ENCODE measurements at regions not wholly inside any gene's neighbourhood (a gene's known extent, or its start where the extent isn't known, plus 50 kb on each side); places are given as distances from the start of the nearest gene placed in this dataset.

- no peak for DNase-seq (ENCODE audit: extremely low read depth in 1 of 2, low read depth in 1 of 2)
Measured at GRCh38 chr10:78953113-78953798, 115.5 kb upstream of the ZMIZ1 start.

GRCh38 chr10:78953799-78954297, 114.9 kb upstream of the ZMIZ1 start:
- DNase-seq (ENCODE audit: extremely low read depth in 1 of 2, low read depth in 1 of 2): no peak

GRCh38 chr10:78954689-78955088, 114.1 kb upstream of the ZMIZ1 start:
- no peak for DNase-seq (ENCODE audit: extremely low read depth in 1 of 2, low read depth in 1 of 2)

DNA sequence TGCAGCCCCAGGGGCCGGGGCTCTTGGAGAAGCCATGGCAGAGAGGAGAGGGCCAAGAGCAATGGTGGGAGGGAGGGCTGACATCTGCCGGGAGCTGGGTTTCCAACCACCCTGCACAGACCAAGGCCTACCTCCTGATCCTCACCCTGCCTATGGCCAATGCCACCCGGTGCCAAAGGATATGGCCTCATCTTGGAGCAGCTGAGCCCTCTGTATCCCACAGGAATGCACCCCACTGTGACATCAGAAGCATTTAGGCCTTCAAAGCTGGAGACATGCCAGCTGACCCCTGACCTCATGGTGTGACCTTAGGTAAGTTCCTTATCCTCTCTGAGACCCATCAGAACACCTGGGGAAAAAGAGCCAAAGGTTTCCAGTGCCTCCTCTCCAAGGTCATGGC, 113.6 kb upstream of the ZMIZ1 start:
- DNase-seq (ENCODE audit: extremely low read depth in 1 of 2, low read depth in 1 of 2): no peak

DNA sequence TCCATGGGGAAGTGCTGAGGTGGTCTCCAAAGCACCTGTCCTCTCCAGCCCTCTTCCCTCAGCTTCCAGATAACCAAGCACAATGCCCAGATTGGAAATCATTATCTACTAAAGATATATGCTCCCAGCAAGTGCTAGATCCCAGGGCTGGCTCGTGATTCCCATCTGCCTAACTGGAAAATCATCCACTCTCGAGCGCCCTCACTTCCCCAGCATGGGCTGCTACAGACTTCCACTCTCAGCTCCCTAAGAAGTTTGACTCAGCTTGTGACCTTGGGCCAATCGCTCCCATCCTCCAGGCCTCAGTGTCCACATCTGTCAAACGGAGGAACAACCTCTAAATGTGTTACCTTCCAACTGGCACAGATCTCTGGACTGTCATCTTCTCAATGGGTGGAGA, 112.4 kb upstream of the ZMIZ1 start:
- no peak for DNase-seq (ENCODE audit: extremely low read depth in 1 of 2, low read depth in 1 of 2)

GRCh38 chr10:78957471-78958039, 111.2 kb upstream of the ZMIZ1 start:
- DNase-seq (ENCODE audit: extremely low read depth in 1 of 2, low read depth in 1 of 2): no peak

GRCh38 chr10:78959217-78959923, 109.4 kb upstream of the ZMIZ1 start:
- DNase-seq (ENCODE audit: extremely low read depth in 1 of 2, low read depth in 1 of 2): no peak

GRCh38 chr10:78959924-78960285, 108.9 kb upstream of the ZMIZ1 start:
- no peak for DNase-seq (ENCODE audit: extremely low read depth in 1 of 2, low read depth in 1 of 2)

- no peak for DNase-seq (ENCODE audit: extremely low read depth in 1 of 2, low read depth in 1 of 2)
Measured at GRCh38 chr10:78960316-78960800, 108.4 kb upstream of the ZMIZ1 start.

DNA sequence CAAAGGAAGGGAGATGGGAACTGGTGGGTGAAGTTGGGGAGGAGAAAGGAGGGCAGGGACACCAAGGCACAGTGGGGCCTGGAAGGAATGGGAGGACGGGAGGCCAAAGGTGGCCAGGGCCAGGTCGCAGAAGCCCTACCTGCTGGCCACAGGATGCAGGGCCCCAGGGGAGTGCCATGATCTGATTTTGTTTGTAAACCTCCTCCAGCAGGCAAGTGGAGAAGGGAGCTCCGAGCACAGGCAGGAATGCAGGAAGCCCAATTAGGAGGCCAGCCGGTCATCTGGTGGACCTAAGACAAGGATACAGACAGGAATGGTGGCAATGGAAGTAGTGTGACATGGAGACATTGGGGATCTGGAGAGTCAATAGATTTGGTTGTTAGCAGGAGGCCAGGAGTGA, 107.0 kb upstream of the ZMIZ1 start:
- no peak for DNase-seq (ENCODE audit: extremely low read depth in 1 of 2, low read depth in 1 of 2)

DNA sequence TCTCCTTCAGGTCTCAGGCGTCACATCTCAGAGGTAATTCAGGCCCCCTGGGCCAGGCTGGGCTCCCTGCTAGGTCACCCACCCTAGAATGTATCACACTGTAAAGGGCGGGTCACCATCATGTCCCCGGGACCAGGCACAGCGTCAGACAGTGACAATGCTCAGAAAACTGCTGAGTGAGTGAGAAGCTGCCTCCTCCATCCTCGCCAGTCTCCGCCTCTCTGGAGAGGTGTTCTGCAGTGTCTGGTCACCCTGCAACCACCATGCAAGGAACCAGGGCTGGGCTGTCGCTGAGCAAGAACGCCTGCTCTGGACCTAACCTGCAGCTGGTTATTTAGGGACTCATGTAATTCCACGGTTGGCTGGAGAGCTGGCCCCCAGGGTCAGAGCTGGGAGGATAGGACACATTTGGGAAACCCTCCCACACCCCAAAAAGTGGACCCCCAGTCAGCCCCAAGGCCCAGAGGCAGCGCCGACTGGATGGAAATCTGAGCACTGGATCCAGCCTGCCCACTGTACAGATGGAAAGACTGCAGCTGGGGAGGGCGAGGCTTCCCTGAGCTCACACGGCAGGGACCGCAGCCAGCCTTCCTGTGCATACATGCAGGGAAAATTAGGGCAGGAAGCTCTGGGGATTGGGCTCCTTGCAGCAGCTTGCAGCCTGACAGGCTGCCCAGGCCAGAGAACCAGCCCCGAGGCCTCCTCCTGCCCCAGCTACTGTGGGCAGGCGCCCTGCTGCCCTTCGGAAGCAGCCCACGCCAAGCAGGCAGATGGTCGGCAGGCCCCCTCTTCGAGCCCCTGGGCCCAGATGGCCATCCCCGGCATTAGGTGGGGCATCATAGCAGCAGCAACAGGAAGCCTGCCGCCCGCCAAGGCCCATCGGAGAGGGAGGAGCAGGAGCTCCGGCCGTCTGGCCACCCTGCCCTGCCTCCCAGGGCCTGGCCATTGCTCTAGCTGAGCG, 105.4 kb upstream of the ZMIZ1 start:
- no peak for DNase-seq (ENCODE audit: extremely low read depth in 1 of 2, low read depth in 1 of 2)

- DNase-seq (ENCODE audit: extremely low read depth in 1 of 2, low read depth in 1 of 2): no peak
Measured at GRCh38 chr10:78964274-78964951, 104.4 kb upstream of the ZMIZ1 start.

- DNase-seq (ENCODE audit: extremely low read depth in 1 of 2, low read depth in 1 of 2): no peak
Measured at GRCh38 chr10:78964952-78965633, 103.7 kb upstream of the ZMIZ1 start.

DNA sequence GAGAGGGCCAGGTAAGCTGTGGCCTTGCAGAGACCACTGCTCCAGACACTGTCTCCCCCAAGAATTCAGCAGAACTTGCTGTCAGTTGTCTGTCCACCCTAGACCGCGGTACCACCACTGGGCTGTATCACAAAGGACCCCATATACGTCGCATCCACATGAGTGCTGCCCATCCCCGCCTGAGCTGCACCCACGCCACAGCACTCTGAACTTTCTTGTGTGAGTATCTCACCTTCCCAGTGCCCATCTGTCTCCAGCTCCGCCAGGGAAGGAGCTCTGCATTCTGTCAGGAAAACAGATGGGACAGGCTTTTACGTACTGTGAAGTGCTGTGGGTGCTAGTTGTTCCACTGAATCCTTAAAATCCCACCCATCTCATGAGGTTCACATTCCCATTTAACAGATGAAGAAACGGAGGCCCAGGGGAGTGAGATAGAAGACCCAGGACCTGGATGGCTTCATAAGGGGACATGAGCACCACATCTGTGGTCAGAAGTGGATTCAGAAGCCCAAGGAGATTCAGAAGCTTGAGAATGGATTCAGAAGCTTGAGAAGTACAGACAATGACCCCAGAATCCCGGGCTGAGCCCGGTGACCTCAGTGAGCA, 102.5 kb upstream of the ZMIZ1 start:
- DNase-seq (ENCODE audit: extremely low read depth in 1 of 2, low read depth in 1 of 2): no peak

DNA sequence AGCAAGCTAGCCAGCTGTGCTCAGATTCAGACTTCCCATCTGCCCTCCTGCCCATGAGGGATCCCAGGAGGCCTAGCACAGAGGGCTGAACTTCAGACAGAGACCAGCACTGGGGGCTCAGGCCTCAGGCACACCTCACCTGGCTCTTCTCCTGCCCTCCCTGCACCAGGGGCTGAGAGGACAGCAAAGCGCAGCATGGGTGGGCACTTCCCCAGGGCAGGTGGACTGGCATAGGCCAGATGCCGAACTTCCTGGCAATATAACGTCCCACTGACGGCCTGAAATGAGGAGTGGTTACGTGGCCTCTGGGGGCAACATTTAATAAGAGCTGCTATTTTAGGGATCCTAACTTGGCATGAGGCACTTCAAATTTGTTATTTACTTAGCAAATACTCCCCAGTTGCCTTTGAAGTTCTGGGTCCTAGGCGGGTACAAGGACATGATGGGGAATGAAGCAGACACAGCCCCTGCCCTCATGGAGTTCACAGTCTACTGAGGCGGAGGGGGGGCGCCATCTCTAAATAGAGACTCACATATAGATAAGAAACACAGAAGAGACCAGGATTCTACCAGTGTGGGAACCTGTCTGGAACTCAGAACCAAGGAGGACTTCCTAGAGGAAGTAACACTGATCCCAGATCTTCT, 101.8 kb upstream of the ZMIZ1 start:
- DNase-seq (ENCODE audit: extremely low read depth in 1 of 2, low read depth in 1 of 2): no peak

- DNase-seq (ENCODE audit: extremely low read depth in 1 of 2, low read depth in 1 of 2): no peak
Measured at GRCh38 chr10:78968300-78968942, 100.3 kb upstream of the ZMIZ1 start.

GRCh38 chr10:78968943-78969342, 99.8 kb upstream of the ZMIZ1 start:
- no peak for DNase-seq (ENCODE audit: extremely low read depth in 1 of 2, low read depth in 1 of 2)

- DNase-seq (ENCODE audit: extremely low read depth in 1 of 2, low read depth in 1 of 2): no peak
Measured at GRCh38 chr10:78969719-78970118, 99.0 kb upstream of the ZMIZ1 start.
